ENCODE measurements at regions not wholly inside any gene's neighbourhood (a gene's known extent, or its start where the extent isn't known, plus 50 kb on each side); places are given as distances from the start of the nearest gene placed in this dataset.

DNA sequence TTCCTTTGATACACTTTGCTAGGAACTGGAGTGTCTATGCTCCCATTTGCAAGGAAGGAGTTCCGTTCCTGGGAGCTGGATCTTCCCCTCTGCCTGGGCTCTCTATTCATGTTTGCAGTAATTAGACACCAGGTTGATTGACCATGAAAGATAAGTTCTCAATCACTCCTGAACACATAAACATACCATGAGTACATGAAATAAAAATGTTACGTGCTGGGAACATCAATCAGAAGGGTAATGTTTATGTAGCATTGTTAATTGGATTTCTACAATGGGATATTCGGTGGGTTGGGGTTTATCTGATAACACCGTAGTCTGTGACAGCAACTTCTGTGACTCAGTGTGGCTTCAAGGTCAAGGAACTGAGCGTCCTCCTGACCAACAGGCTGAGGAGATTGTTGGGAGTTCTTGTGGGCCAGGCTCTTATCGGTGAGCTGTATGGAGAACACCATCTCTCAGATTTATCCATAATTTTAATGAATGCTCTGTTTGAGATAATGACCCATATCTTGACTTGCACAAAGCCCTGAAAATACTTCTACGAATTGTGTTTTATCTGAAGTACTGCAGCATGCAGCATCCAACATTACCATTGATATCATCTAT, 136.4 kb downstream of the NPIPB5 start:
- Mint-ChIP-seq H3K4me3 (no peak overlapping the region), H3K4me1 (no peaks in the 10 kb centered on the region), H3K27ac (no peak overlapping the region), H3K36me3 (no peaks in the 10 kb centered on the region), H3K9me3 (peaks cover 0 to 6% (median 3%) of the 10 kb centered on the region in 7 donors), H3K27me3 (ENCODE audit: low read depth in 3 of 3) (peaks cover 4 to 7% (median 5%) of the 10 kb centered on the region in 3 donors)
- no peaks in the 10 kb centered on the region for H3K9me3 ChIP-seq (replicated peaks in 1 of 2; ENCODE audit: control insufficient read depth in 1 of 2, insufficient read depth in 1 of 2, low read length in 2 of 2)
- TF ChIP-seq, protein P1, sequence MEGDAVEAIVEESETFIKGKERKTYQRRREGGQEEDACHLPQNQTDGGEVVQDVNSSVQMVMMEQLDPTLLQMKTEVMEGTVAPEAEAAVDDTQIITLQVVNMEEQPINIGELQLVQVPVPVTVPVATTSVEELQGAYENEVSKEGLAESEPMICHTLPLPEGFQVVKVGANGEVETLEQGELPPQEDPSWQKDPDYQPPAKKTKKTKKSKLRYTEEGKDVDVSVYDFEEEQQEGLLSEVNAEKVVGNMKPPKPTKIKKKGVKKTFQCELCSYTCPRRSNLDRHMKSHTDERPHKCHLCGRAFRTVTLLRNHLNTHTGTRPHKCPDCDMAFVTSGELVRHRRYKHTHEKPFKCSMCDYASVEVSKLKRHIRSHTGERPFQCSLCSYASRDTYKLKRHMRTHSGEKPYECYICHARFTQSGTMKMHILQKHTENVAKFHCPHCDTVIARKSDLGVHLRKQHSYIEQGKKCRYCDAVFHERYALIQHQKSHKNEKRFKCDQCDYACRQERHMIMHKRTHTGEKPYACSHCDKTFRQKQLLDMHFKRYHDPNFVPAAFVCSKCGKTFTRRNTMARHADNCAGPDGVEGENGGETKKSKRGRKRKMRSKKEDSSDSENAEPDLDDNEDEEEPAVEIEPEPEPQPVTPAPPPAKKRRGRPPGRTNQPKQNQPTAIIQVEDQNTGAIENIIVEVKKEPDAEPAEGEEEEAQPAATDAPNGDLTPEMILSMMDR (IDR thresholded peaks at IDR 0.05) = no peak
- no peak overlapping the region for H2AFZ ChIP-seq (ENCODE audit: insufficient read depth, low read depth, low read length, poor library complexity, severe bottlenecking)
- intact Hi-C loops (cut with micrococcal nuclease) = no loop called here
- H3K4me1 ChIP-seq (ENCODE audit: control insufficient read depth in 1 of 2, insufficient read depth in 2 of 2, low read length in 2 of 2) = no peaks in the 10 kb centered on the region
- DNase-seq = no peak
- H3K4me2 ChIP-seq (replicated peaks; ENCODE audit: extremely low read depth, low read length, poor library complexity, severe bottlenecking) = no peak overlapping the region
- 88% methylated on average over 5 of the region's 7 CpGs for WGBS (ENCODE audit: insufficient coverage)
- no peaks in the 10 kb centered on the region for H3K36me3 ChIP-seq (replicated peaks in 1 of 2; ENCODE audit: control insufficient read depth in 1 of 2, insufficient read depth in 2 of 2, low read length in 2 of 2)
- H3K4me3 ChIP-seq (replicated peaks in 1 of 3; ENCODE audit: low read depth in 2 of 3, low read length in 3 of 3) = no peak overlapping the region
- no peak overlapping the region for H3K27ac ChIP-seq (ENCODE audit: low read depth in 1 of 2, low read length in 2 of 2)
- H3K27me3 ChIP-seq (ENCODE audit: control insufficient read depth in 2 of 2, insufficient read depth in 2 of 2, low read length in 2 of 2) = peaks cover 23 to 51% of the 10 kb centered on the region in 2 donors
- no peak overlapping the region for H3K9ac ChIP-seq (ENCODE audit: insufficient read depth, low read length, poor library complexity, severe bottlenecking)
- H3K79me2 ChIP-seq (ENCODE audit: insufficient read depth, low read length) = no peaks in the 10 kb centered on the region
- no peaks in the 10 kb centered on the region for H4K20me1 ChIP-seq (ENCODE audit: insufficient read depth, low read length)

DNA sequence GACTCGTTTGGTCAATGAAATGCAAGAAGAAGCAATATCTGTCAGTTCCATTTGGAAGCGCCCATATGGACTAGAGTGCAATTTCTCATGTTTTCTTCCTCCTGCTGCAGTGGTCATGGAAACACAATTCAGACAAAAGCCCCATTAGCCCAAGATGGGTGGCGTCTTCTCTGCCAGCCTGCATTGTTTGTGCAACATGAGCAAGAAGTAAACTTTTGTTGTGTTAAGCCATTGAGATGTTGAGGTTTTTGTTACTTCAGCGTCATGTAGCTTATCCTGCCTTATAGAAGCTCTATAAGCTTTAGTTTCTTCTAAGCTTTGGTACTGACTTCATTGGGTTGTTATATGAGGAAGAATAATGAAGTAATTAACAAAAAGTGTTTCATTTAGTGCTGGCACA, 137.4 kb downstream of the NPIPB5 start:
- Histone ChIP-seq H3K9ac (ENCODE audit: insufficient read depth, low read length, poor library complexity, severe bottlenecking) (no peak overlapping the region), H4K20me1 (ENCODE audit: insufficient read depth, low read length) (no peaks in the 10 kb centered on the region), H2AFZ (ENCODE audit: insufficient read depth, low read depth, low read length, poor library complexity, severe bottlenecking) (no peak overlapping the region), H3K27ac (ENCODE audit: low read depth in 1 of 2, low read length in 2 of 2) (no peak overlapping the region), H3K9me3 (replicated peaks in 1 of 2; ENCODE audit: control insufficient read depth in 1 of 2, insufficient read depth in 1 of 2, low read length in 2 of 2) (no peaks in the 10 kb centered on the region), H3K79me2 (ENCODE audit: insufficient read depth, low read length) (no peaks in the 10 kb centered on the region), H3K4me1 (ENCODE audit: control insufficient read depth in 1 of 2, insufficient read depth in 2 of 2, low read length in 2 of 2) (no peaks in the 10 kb centered on the region), H3K36me3 (replicated peaks in 1 of 2; ENCODE audit: control insufficient read depth in 1 of 2, insufficient read depth in 2 of 2, low read length in 2 of 2) (no peaks in the 10 kb centered on the region), H3K27me3 (ENCODE audit: control insufficient read depth in 2 of 2, insufficient read depth in 2 of 2, low read length in 2 of 2) (peaks cover 23 to 42% of the 10 kb centered on the region in 2 donors), H3K4me3 (replicated peaks in 1 of 3; ENCODE audit: low read depth in 2 of 3, low read length in 3 of 3) (no peak overlapping the region), H3K4me2 (replicated peaks; ENCODE audit: extremely low read depth, low read length, poor library complexity, severe bottlenecking) (no peak overlapping the region)
- Mint-ChIP-seq H3K36me3 (no peaks in the 10 kb centered on the region), H3K4me3 (no peak overlapping the region), H3K9me3 (peaks cover 0 to 6% (median 3%) of the 10 kb centered on the region in 7 donors), H3K27ac (no peak overlapping the region), H3K27me3 (ENCODE audit: low read depth in 3 of 3) (peaks cover 4 to 8% (median 5%) of the 10 kb centered on the region in 3 donors), H3K4me1 (no peaks in the 10 kb centered on the region)
- intact Hi-C loops (cut with micrococcal nuclease) = no loop called here
- 83% methylated on average over 3 of the region's 4 CpGs for WGBS (ENCODE audit: insufficient coverage)
- DNase-seq = no peak
- TF ChIP-seq, protein P1 (IDR thresholded peaks at IDR 0.05) = no peak

Data from CD14-positive monocyte (primary cell).